ENCODE measurements at regions not wholly inside any gene's neighbourhood (a gene's known extent, or its start where the extent isn't known, plus 50 kb on each side); places are given as distances from the start of the nearest gene placed in this dataset.

GRCh38 chr16:55236655-55237054 is 87.3 kb upstream of the IRX6 start:
- Histone ChIP-seq H3K36me3 (ENCODE audit: low read depth, low read length) (no peaks in the 10 kb centered on the region), H2AFZ (ENCODE audit: low read length) (no peak overlapping the region), H3K9me3 (ENCODE audit: low read length) (no peaks in the 10 kb centered on the region), H4K20me1 (ENCODE audit: low read length) (no peaks in the 10 kb centered on the region), H3K79me2 (ENCODE audit: low read length) (no peaks in the 10 kb centered on the region), H3K4me2 (ENCODE audit: low read length) (no peak overlapping the region), H3K27ac (ENCODE audit: low read length) (no peak overlapping the region), H3F3A (ENCODE audit: low read length, unreplicated experiment) (no peaks in the 10 kb centered on the region), H3K4me3 (ENCODE audit: low read length) (no peak overlapping the region), H3K9ac (ENCODE audit: low read length) (no peak overlapping the region), H3K4me1 (ENCODE audit: insufficient read depth, low read length) (no peaks in the 10 kb centered on the region), H3K27me3 (ENCODE audit: low read length) (no peaks in the 10 kb centered on the region), H3K9me2 (replicated peaks; ENCODE audit: low read length) (no peaks in the 10 kb centered on the region)
- DNase-seq (no peak), ATAC-seq (no peak)
- no peak for TF ChIP-seq EZH2phosphoT487 (IDR thresholded peaks at IDR 0.05; ENCODE audit: borderline replicate concordance, low read length)
- TF ChIP-seq, protein P1, sequence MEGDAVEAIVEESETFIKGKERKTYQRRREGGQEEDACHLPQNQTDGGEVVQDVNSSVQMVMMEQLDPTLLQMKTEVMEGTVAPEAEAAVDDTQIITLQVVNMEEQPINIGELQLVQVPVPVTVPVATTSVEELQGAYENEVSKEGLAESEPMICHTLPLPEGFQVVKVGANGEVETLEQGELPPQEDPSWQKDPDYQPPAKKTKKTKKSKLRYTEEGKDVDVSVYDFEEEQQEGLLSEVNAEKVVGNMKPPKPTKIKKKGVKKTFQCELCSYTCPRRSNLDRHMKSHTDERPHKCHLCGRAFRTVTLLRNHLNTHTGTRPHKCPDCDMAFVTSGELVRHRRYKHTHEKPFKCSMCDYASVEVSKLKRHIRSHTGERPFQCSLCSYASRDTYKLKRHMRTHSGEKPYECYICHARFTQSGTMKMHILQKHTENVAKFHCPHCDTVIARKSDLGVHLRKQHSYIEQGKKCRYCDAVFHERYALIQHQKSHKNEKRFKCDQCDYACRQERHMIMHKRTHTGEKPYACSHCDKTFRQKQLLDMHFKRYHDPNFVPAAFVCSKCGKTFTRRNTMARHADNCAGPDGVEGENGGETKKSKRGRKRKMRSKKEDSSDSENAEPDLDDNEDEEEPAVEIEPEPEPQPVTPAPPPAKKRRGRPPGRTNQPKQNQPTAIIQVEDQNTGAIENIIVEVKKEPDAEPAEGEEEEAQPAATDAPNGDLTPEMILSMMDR (conservative IDR thresholded peaks at IDR 0.05; ENCODE audit: low read depth, low read length) = no peak
- no peak for TF ChIP-seq EZH2 (IDR thresholded peaks at IDR 0.05; ENCODE audit: low read length, unreplicated experiment)
- BruUV-seq (replicated peaks) = no TSS peak
- ChIA-PET CTCF (no interaction called here), POLR2A (ENCODE audit: unreplicated experiment) (no interaction called here)
- intact Hi-C loops (cut with micrococcal nuclease) = no loop called here

GRCh38 chr16:55239723-55240122 is 84.3 kb upstream of the IRX6 start:
- no TSS peak for BruUV-seq (replicated peaks)

DNA sequence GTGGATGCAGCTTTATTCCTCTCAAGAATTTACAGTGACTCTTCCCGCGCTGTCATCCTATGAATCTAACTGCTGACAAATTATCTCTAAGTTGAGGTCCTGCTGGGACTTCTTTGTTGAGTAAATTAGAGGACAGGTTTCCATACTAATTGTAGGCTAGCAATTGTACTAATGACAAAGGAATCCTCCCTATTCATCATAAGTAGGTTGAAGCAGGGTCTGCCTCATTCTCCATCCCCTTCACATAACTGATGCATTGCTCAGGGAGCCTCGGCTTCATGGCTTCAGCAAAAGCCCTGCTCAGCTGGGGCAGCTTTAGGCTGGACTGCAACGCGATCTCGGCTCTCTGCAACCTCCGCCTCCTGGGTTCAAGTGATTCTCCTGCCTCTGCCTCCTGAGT is 83.1 kb upstream of the IRX6 start:
- POLR2A ChIA-PET (ENCODE audit: unreplicated experiment) = no interaction called here
- CTCF ChIA-PET = no interaction called here
- Histone ChIP-seq H2AFZ (ENCODE audit: low read length) (no peak overlapping the region), H3K79me2 (ENCODE audit: low read length) (no peaks in the 10 kb centered on the region), H3K9me3 (ENCODE audit: low read length) (no peaks in the 10 kb centered on the region), H3K4me2 (ENCODE audit: low read length) (no peak overlapping the region), H3F3A (ENCODE audit: low read length, unreplicated experiment) (no peaks in the 10 kb centered on the region), H3K4me1 (ENCODE audit: insufficient read depth, low read length) (no peaks in the 10 kb centered on the region), H3K9me2 (replicated peaks; ENCODE audit: low read length) (no peaks in the 10 kb centered on the region), H3K9ac (ENCODE audit: low read length) (no peak overlapping the region), H3K27ac (ENCODE audit: low read length) (no peak overlapping the region), H3K4me3 (ENCODE audit: low read length) (no peak overlapping the region), H3K36me3 (ENCODE audit: low read depth, low read length) (no peaks in the 10 kb centered on the region), H3K27me3 (ENCODE audit: low read length) (no peaks in the 10 kb centered on the region), H4K20me1 (ENCODE audit: low read length) (no peaks in the 10 kb centered on the region)
- no peak for TF ChIP-seq EZH2phosphoT487 (IDR thresholded peaks at IDR 0.05; ENCODE audit: borderline replicate concordance, low read length)
- TF ChIP-seq, protein P1 (conservative IDR thresholded peaks at IDR 0.05; ENCODE audit: low read depth, low read length) = no peak
- TF ChIP-seq EZH2 (IDR thresholded peaks at IDR 0.05; ENCODE audit: low read length, unreplicated experiment) = no peak
- no TSS peak for BruUV-seq (replicated peaks)
- DNase-seq (no peak), ATAC-seq (no peak)
- intact Hi-C loops (cut with micrococcal nuclease) = no loop called here

More at GRCh38 chr16:55239723-55240122, 84.3 kb upstream of the IRX6 start:
- H3K4me1 ChIP-seq (ENCODE audit: insufficient read depth, low read length) = no peaks in the 10 kb centered on the region
- H3K27me3 ChIP-seq (ENCODE audit: low read length) = no peaks in the 10 kb centered on the region
- H4K20me1 ChIP-seq (ENCODE audit: low read length) = no peaks in the 10 kb centered on the region
- H3K9me3 ChIP-seq (ENCODE audit: low read length) = no peaks in the 10 kb centered on the region
- ATAC-seq (no peak), DNase-seq (no peak)
- no peak overlapping the region for H3K9ac ChIP-seq (ENCODE audit: low read length)
- H3K9me2 ChIP-seq (replicated peaks; ENCODE audit: low read length) = no peaks in the 10 kb centered on the region
- CTCF ChIA-PET = no interaction called here
- no peak overlapping the region for H3K4me2 ChIP-seq (ENCODE audit: low read length)
- H3K4me3 ChIP-seq (ENCODE audit: low read length) = no peak overlapping the region
- no peak overlapping the region for H3K27ac ChIP-seq (ENCODE audit: low read length)
- H3K36me3 ChIP-seq (ENCODE audit: low read depth, low read length) = no peaks in the 10 kb centered on the region
- POLR2A ChIA-PET (ENCODE audit: unreplicated experiment) = no interaction called here
- TF ChIP-seq EZH2phosphoT487 (IDR thresholded peaks at IDR 0.05; ENCODE audit: borderline replicate concordance, low read length) (no peak), EZH2 (IDR thresholded peaks at IDR 0.05; ENCODE audit: low read length, unreplicated experiment) (no peak)
- TF ChIP-seq, protein P1 (conservative IDR thresholded peaks at IDR 0.05; ENCODE audit: low read depth, low read length) = no peak
- H3F3A ChIP-seq (ENCODE audit: low read length, unreplicated experiment) = no peaks in the 10 kb centered on the region
- no peaks in the 10 kb centered on the region for H3K79me2 ChIP-seq (ENCODE audit: low read length)
- no peak overlapping the region for H2AFZ ChIP-seq (ENCODE audit: low read length)
- intact Hi-C loops (cut with micrococcal nuclease) = no loop called here
